ENCODE measurements at regions not wholly inside any gene's neighbourhood (a gene's known extent, or its start where the extent isn't known, plus 50 kb on each side); places are given as distances from the start of the nearest gene placed in this dataset.

DNA sequence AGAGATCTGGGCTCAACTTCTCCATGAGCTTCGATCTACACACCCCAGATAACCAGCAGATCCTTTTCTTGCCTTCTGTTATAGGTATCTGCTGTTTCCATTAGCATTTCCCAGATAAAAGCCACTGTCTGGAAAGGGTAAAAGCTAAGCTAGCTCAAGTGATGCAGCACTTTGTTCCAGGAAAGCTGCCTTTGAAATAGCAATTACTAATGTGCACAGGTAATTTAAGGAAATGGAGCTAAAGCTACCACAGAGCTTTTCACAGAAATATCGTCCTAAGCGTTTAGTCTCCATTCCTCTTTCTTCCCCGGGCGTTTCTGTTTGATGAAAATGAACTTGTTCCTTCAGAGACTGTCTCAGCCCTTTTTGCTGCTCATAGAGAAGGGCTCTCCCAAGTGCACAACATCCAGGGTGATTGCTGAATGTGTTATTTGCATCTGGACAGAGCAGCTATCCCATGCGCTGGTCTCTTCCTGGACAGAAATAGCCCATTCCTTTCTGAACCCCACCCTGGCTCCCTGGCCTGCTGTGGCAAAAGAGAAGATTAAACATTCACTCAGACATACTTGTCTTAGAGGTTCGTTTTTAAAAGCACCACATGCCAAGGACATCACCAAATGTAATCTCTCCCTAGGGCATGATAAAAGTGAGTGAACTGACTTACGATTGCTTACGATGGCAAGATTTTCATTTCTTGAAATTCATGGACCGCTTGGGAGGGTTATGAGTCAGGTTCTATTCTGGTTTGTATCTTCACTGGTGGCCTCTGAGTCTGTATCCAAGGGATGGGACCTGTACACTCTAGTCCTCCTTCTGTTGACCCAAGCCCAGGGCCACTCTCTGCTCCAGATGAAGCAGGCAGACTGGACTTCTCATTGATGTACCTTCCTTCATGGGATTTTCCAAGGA, 429.1 kb upstream of the CDH4 start:
- Histone ChIP-seq H3K9me3 (ENCODE audit: insufficient read depth, low read length) (no peaks in the 10 kb centered on the region), H3K4me3 (ENCODE audit: insufficient read depth, low read length, poor library complexity, severe bottlenecking) (no peak overlapping the region), H4K20me1 (ENCODE audit: low read depth, low read length) (no peaks in the 10 kb centered on the region), H3K9ac (ENCODE audit: low read length) (no peak overlapping the region), H3K79me2 (ENCODE audit: insufficient read depth, low read length) (no peaks in the 10 kb centered on the region), H2AFZ (ENCODE audit: low read depth, low read length, severe bottlenecking) (no peak overlapping the region), H3K27me3 (ENCODE audit: low read length) (no peaks in the 10 kb centered on the region), H3F3A (ENCODE audit: insufficient read depth) (no peaks in the 10 kb centered on the region), H3K27ac (ENCODE audit: low read depth, low read length) (no peak overlapping the region), H3K36me3 (ENCODE audit: low read length) (no peaks in the 10 kb centered on the region), H3K4me2 (ENCODE audit: low read depth, low read length, poor library complexity, severe bottlenecking) (no peak overlapping the region), H3K9me2 (replicated peaks; ENCODE audit: insufficient read depth, low read length) (no peaks in the 10 kb centered on the region)
- TF ChIP-seq EZH2phosphoT487 (conservative IDR thresholded peaks at IDR 0.05; ENCODE audit: low read length): no peak
- TF ChIP-seq, protein P1, sequence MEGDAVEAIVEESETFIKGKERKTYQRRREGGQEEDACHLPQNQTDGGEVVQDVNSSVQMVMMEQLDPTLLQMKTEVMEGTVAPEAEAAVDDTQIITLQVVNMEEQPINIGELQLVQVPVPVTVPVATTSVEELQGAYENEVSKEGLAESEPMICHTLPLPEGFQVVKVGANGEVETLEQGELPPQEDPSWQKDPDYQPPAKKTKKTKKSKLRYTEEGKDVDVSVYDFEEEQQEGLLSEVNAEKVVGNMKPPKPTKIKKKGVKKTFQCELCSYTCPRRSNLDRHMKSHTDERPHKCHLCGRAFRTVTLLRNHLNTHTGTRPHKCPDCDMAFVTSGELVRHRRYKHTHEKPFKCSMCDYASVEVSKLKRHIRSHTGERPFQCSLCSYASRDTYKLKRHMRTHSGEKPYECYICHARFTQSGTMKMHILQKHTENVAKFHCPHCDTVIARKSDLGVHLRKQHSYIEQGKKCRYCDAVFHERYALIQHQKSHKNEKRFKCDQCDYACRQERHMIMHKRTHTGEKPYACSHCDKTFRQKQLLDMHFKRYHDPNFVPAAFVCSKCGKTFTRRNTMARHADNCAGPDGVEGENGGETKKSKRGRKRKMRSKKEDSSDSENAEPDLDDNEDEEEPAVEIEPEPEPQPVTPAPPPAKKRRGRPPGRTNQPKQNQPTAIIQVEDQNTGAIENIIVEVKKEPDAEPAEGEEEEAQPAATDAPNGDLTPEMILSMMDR (IDR thresholded peaks at IDR 0.05; ENCODE audit: insufficient read depth, low read length, poor library complexity, severe bottlenecking): no peak

DNA sequence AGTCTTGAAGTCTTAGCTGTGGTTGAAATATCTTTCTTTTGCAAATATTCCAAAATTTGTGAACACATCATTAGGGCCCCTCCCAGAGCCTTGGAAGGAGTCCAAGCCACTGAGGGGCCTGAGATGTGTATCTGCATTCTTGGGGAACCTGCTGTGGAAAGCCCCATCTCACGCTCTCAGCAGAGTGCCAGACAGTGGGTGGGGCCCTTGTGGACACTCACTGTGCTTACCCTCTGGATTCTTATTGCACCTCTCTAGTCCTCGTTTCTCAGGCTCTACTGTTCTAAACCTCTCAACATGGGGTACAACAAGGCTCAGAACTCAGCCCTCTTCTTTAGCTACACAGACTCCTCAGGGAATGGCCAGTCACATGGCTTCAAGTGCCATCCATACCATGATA, 416.2 kb upstream of the CDH4 start:
- Histone ChIP-seq H3K27me3 (ENCODE audit: low read length) (no peaks in the 10 kb centered on the region), H3K9me3 (ENCODE audit: insufficient read depth, low read length) (no peaks in the 10 kb centered on the region), H2AFZ (ENCODE audit: low read depth, low read length, severe bottlenecking) (no peak overlapping the region), H3K4me3 (ENCODE audit: insufficient read depth, low read length, poor library complexity, severe bottlenecking) (no peak overlapping the region), H3K27ac (ENCODE audit: low read depth, low read length) (no peak overlapping the region), H3K9me2 (replicated peaks; ENCODE audit: insufficient read depth, low read length) (no peaks in the 10 kb centered on the region), H3K4me2 (ENCODE audit: low read depth, low read length, poor library complexity, severe bottlenecking) (no peak overlapping the region), H3K9ac (ENCODE audit: low read length) (no peak overlapping the region), H3K79me2 (ENCODE audit: insufficient read depth, low read length) (no peaks in the 10 kb centered on the region), H3F3A (ENCODE audit: insufficient read depth) (no peaks in the 10 kb centered on the region), H4K20me1 (ENCODE audit: low read depth, low read length) (no peaks in the 10 kb centered on the region), H3K36me3 (ENCODE audit: low read length) (no peaks in the 10 kb centered on the region)
- TF ChIP-seq, protein P1 (IDR thresholded peaks at IDR 0.05; ENCODE audit: insufficient read depth, low read length, poor library complexity, severe bottlenecking): no peak
- TF ChIP-seq EZH2phosphoT487 (conservative IDR thresholded peaks at IDR 0.05; ENCODE audit: low read length): no peak

DNA sequence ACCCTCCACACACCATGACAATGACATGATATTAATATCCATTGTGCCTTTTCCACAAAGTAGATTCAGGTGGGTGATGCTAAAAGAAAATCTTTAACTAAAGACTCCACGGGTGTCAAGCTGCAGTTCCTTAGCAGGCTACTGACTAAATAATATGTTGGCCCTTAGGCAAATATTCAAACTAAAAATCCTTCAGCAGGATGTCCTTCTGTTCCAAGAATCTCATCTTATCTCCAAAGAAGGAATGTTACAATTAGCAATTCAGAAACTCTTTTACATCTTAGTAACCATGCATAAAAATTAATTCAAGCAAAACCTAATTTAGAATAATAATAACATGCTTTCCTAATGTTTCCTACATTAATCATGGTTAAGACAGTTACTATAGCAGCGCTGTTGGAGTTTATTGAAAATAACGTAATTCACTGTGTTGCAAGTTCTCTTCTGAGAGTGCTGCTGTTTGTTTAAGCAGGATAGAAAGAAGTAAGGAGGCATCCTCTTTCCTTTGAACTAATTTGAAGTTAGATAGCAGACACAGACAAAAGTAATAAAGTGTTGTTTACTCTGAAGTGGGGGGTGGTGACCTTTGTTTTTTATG, 414.8 kb upstream of the CDH4 start:
- Histone ChIP-seq H3K27ac (ENCODE audit: low read depth, low read length) (no peak overlapping the region), H3K9me2 (replicated peaks; ENCODE audit: insufficient read depth, low read length) (no peaks in the 10 kb centered on the region), H3K4me3 (ENCODE audit: insufficient read depth, low read length, poor library complexity, severe bottlenecking) (no peak overlapping the region), H3K36me3 (ENCODE audit: low read length) (no peaks in the 10 kb centered on the region), H3K27me3 (ENCODE audit: low read length) (no peaks in the 10 kb centered on the region), H4K20me1 (ENCODE audit: low read depth, low read length) (no peaks in the 10 kb centered on the region), H3K9me3 (ENCODE audit: insufficient read depth, low read length) (no peaks in the 10 kb centered on the region), H3K4me2 (ENCODE audit: low read depth, low read length, poor library complexity, severe bottlenecking) (no peak overlapping the region), H3F3A (ENCODE audit: insufficient read depth) (no peaks in the 10 kb centered on the region), H2AFZ (ENCODE audit: low read depth, low read length, severe bottlenecking) (no peak overlapping the region), H3K9ac (ENCODE audit: low read length) (no peak overlapping the region), H3K79me2 (ENCODE audit: insufficient read depth, low read length) (no peaks in the 10 kb centered on the region)
- no peak for TF ChIP-seq EZH2phosphoT487 (conservative IDR thresholded peaks at IDR 0.05; ENCODE audit: low read length)
- TF ChIP-seq, protein P1 (IDR thresholded peaks at IDR 0.05; ENCODE audit: insufficient read depth, low read length, poor library complexity, severe bottlenecking): no peak
